Endothelial cell (in vitro differentiated cells): ENCODE measurements at regions not wholly inside any gene's neighbourhood (a gene's known extent, or its start where the extent isn't known, plus 50 kb on each side); places are given as distances from the start of the nearest gene placed in this dataset.
"Not testable (repeated sequence)": the region's sequence is repeated elsewhere in the genome, so short reads cannot be mapped to it uniquely, and the experiment has no call there.

Experiments
- DNase-seq: peaks from one replicate; pipeline ENCODE4 v3.0.0; 2021; ENCODE audit warnings: low spot score
- H3K27ac Mint-ChIP-seq: one replicate; pipeline ENCODE4 v1.8.0; 2021; ENCODE audit warnings: mixed read lengths, inconsistent platforms; ENCODE audit not compliant: unreplicated experiment
- H3K27me3 Mint-ChIP-seq: one replicate; pipeline ENCODE4 v1.8.0; 2021; ENCODE audit warnings: mild to moderate bottlenecking, moderate library complexity, mixed read lengths, inconsistent platforms; ENCODE audit not compliant: unreplicated experiment
- H3K36me3 Mint-ChIP-seq: one replicate; pipeline ENCODE4 v1.8.0; 2021; ENCODE audit warnings: mild to moderate bottlenecking, low read depth, mixed read lengths, inconsistent platforms; ENCODE audit not compliant: unreplicated experiment
- H3K4me1 Mint-ChIP-seq: one replicate; pipeline ENCODE4 v1.8.0; 2021; ENCODE audit warnings: mild to moderate bottlenecking, mixed read lengths, inconsistent platforms; ENCODE audit not compliant: unreplicated experiment
- H3K4me3 Mint-ChIP-seq: one replicate; pipeline ENCODE4 v1.8.0; 2021; ENCODE audit warnings: mild to moderate bottlenecking, mixed read lengths, inconsistent platforms; ENCODE audit not compliant: unreplicated experiment
- H3K9me3 Mint-ChIP-seq: one replicate; pipeline ENCODE4 v1.8.0; 2021; ENCODE audit warnings: mixed read lengths, inconsistent platforms; ENCODE audit not compliant: unreplicated experiment
- TF ChIP-seq, protein P1 (sequence below): fragments of 200-600 bp; sonication (generic); IDR thresholded peaks from one replicate; pipeline ENCODE4 v1.5.0; 2021; ENCODE audit warnings: antibody characterized with exemption; ENCODE audit not compliant: unreplicated experiment

DNA sequence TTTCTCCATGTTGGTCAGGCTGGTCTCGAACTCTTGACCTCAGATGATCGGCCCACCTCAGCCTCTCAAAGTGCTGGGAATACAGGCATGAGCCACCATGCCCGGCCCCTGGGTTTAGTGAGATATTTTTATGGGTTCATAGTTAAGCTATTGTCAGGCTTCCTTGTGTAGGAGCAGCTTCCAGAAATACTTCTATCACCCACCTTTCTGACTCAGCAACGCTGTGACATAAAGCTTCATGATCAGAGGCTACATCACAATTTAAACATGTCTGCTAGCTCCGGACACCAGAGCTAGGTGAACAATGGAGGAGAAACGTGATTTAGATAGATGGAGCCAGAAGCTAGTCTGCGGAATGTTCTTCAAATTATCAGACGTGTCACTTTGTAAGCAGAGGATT lies 295.8 kb upstream of the LYZL1 start:
- no peak overlapping the region for H3K27ac Mint-ChIP-seq
- H3K36me3 Mint-ChIP-seq: no peaks in the 10 kb centered on the region
- no peaks in the 10 kb centered on the region for H3K9me3 Mint-ChIP-seq
- H3K4me1 Mint-ChIP-seq: peaks cover 3% of the 10 kb centered on the region
- TF ChIP-seq, protein P1, sequence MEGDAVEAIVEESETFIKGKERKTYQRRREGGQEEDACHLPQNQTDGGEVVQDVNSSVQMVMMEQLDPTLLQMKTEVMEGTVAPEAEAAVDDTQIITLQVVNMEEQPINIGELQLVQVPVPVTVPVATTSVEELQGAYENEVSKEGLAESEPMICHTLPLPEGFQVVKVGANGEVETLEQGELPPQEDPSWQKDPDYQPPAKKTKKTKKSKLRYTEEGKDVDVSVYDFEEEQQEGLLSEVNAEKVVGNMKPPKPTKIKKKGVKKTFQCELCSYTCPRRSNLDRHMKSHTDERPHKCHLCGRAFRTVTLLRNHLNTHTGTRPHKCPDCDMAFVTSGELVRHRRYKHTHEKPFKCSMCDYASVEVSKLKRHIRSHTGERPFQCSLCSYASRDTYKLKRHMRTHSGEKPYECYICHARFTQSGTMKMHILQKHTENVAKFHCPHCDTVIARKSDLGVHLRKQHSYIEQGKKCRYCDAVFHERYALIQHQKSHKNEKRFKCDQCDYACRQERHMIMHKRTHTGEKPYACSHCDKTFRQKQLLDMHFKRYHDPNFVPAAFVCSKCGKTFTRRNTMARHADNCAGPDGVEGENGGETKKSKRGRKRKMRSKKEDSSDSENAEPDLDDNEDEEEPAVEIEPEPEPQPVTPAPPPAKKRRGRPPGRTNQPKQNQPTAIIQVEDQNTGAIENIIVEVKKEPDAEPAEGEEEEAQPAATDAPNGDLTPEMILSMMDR: no peak
- no peak overlapping the region for H3K4me3 Mint-ChIP-seq
- DNase-seq: no peak
- peaks cover 4% of the 10 kb centered on the region for H3K27me3 Mint-ChIP-seq

DNA sequence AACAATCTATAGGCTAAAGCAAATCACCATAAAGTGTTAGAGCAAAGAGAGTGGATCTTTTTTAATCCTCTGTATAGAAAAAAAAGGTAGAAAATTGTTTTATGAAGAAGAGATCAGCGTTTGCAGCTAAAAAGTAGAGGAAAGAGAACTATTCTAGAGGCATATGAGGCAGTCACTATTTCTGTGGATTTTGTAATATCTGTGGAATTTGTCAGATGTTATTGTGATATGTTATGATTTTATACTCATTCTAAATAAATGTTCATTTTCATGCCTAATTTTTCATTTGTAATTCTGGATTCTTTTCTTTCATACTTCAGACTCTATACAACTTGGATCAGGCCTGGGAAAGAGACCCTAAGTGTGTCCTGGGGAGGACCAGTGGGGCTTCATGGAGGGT lies 295.0 kb upstream of the LYZL1 start:
- Mint-ChIP-seq H3K9me3 (no peaks in the 10 kb centered on the region), H3K36me3 (no peaks in the 10 kb centered on the region), H3K27me3 (peaks cover 2% of the 10 kb centered on the region), H3K4me1 (peaks cover 3% of the 10 kb centered on the region), H3K27ac (no peak overlapping the region), H3K4me3 (no peak overlapping the region)
- DNase-seq: no peak
- TF ChIP-seq, protein P1: no peak

DNA sequence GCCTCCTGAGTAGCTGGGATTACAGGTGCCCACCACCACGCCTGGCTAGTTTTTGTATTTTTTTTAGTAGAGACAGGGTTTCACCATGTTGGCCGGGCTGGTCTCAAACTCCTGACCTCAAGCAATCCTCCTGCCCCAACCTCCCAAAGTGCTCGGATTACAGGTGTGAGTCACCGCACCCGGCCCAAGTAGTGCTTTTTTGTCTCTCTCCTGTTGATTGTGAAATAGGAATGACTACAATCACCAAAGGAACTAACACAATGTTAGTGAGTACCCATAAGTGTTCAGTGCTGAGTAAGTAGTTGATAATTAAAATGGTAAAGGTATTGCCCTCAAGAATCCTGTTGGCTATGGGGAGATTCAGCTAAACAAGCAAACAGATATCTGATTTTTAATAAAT lies 294.1 kb upstream of the LYZL1 start:
- H3K4me1 Mint-ChIP-seq, H3K9me3 Mint-ChIP-seq, H3K27ac Mint-ChIP-seq, DNase-seq, H3K4me3 Mint-ChIP-seq, H3K27me3 Mint-ChIP-seq, H3K36me3 Mint-ChIP-seq: not testable (repeated sequence)

DNA sequence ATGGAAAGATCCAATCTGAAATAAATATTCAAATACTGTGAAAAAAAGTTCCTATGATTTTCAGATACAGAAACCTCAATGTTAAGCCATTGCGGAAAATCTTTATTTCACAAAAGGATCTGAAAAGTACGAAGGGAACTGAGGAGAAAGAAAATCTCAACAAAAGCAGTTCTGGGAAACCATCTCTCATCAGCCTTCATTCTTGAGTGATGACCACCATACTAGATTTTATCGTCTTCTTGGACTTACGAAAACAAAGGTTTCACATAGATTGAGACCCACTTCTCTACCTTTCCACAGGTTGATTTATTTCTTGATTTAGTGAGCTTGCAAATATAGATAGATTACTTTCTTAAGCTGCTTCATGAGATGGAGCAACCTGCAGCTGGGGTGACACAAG lies 293.4 kb upstream of the LYZL1 start:
- DNase-seq: no peak
- H3K4me1 Mint-ChIP-seq: peaks cover 3% of the 10 kb centered on the region
- no peak overlapping the region for H3K4me3 Mint-ChIP-seq
- no peak overlapping the region for H3K27ac Mint-ChIP-seq
- TF ChIP-seq, protein P1: no peak
- no peaks in the 10 kb centered on the region for H3K9me3 Mint-ChIP-seq
- no peaks in the 10 kb centered on the region for H3K27me3 Mint-ChIP-seq
- H3K36me3 Mint-ChIP-seq: no peaks in the 10 kb centered on the region

DNA sequence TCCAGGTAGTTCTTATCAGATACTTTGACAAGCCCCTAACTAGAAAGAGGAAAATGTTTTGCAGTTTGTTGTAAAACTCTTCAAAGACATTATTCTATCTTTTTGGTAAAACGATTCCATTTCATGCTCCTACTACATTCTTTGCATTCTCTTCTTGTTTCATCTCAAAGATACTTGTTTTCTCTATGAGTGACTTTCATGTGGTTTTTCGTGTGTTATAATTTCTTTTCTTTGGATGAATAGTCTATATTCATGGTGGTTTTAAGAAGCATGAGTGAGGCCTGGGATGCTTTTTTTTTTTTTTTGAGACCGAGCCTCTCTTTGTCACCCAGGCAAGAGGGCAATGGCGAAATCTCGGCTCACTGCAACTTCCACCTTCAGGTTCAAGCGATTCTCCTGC lies 292.5 kb upstream of the LYZL1 start:
- H3K27ac Mint-ChIP-seq: no peak overlapping the region
- DNase-seq: no peak
- H3K9me3 Mint-ChIP-seq: no peaks in the 10 kb centered on the region
- H3K4me3 Mint-ChIP-seq: no peak overlapping the region
- H3K36me3 Mint-ChIP-seq: no peaks in the 10 kb centered on the region
- no peaks in the 10 kb centered on the region for H3K27me3 Mint-ChIP-seq
- TF ChIP-seq, protein P1: no peak
- peaks cover 3% of the 10 kb centered on the region for H3K4me1 Mint-ChIP-seq
